Stimulated activated CD4-positive, alpha-beta T cell treated with anti-CD3 and anti-CD28 coated beads, Interleukin-12 subunit alpha, Interleukin-12 subunit beta, amount 100 ng/mL, for 48 hours (primary cell): ENCODE measurements at regions not wholly inside any gene's neighbourhood (a gene's known extent, or its start where the extent isn't known, plus 50 kb on each side); places are given as distances from the start of the nearest gene placed in this dataset.

Experiments
- DNase-seq, 3 donors: peaks; one replicate each; pipeline ENCODE4 v3.0.0-alpha.2; 2020; ENCODE audit warnings: low read depth in 2 of 3, low spot score in 1 of 3

- DNase-seq = peak in 1 of 3 donors; percentile 11
Observed at GRCh38 chr13:53200498-53201453, 172.2 kb downstream of the OLFM4 start.

GRCh38 chr13:53201454-53202225 is 173.0 kb downstream of the OLFM4 start:
- no peak for DNase-seq

DNA sequence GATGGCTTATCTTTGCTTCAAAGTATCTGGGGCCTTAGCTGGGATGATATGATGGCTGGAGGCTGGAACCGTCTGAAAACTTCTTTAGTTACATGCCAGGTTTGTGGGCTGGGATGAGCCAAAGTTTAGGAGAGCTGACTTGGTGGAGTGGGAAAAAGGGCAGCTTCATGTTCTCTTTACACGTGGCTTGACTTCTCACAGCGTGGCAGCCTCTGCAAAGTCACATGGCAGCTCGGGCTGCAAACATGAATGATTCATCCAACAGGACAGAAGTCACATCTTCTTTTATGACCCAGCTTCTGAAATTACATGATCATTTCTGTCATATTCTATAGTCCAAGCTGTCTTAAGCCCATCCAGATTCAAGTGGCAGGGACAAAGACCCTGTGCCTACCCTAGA is 176.0 kb downstream of the OLFM4 start:
- no peak for DNase-seq

DNA sequence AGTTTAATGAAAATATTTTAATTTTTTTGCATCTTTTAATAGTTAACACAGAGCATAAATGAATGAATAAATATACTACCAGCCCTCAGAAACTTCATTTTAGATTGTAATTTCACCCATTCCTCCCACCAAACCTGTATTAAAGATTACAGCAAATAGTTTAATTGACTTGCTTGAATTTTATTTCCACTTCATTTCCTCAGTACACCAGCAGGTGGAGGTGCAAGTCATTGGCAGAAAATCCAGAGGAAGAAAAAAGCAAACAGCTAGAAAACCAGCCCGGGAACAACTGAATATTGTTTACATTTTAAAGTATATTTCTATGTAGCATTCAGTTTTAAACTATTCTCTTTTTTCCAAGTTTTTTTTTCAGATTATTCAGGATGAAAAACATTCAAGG is 177.8 kb downstream of the OLFM4 start:
- no peak for DNase-seq

- no peak for DNase-seq
Observed at GRCh38 chr13:53207556-53207955, 178.9 kb downstream of the OLFM4 start.

DNA sequence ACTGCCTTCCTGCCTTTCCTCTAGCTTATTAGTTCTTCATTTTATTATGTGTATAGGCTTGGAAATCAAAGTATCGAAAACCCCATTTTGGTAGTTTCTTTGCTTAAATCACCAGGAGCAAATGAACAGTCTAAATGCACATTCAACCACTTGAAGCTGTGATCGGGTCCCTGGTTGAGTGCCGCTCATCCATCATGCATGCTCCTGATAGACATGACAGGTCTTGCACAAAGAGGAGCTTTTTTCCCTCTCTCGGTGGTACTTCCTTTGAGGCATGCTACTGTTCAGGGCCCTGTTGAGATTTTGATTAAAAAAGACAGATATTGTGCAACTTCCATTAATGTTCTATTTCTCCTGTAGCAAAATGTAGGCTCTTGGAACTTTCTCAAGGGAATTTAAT is 185.8 kb downstream of the OLFM4 start:
- DNase-seq = no peak

- no peak for DNase-seq
Observed at GRCh38 chr13:53215563-53215962, 186.9 kb downstream of the OLFM4 start.

DNA sequence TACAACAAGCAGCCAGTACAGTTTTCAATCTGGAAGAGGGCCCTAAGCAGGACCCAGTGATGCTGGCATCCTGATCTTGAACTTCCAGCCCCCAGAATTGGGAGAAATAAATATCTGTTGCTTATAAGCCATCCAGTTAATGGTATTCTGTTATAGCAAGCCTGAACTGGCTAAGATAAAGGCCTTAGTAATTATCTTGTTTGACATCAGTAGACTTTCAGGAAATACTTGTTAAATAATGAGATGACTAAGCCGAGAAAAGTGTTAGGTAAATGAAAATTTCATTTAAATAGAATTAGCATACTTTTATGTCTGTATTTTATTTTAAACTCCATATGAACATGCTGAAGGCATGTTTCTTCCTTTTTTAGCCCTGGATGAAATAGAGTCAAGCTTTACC is 188.2 kb downstream of the OLFM4 start:
- DNase-seq = no peak

DNA sequence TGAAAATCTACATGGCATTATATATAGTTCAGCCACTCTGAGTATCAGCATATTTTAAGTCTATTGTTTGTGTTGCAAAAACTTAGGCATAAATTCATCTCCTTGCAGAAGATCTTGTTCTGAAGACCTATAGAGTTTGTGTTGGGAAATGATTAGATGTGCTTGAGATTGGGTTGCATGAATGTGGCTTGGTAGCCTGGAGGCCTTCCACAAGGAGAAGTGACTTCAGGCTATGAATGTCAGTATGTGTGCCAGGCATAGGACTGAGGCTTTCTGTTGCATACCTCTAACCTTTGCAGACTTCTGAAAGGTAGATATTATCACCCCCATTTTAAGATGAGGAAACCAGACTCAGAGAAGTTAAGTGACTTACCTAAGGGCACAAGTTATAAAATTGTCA is 188.6 kb downstream of the OLFM4 start:
- no peak for DNase-seq

DNA sequence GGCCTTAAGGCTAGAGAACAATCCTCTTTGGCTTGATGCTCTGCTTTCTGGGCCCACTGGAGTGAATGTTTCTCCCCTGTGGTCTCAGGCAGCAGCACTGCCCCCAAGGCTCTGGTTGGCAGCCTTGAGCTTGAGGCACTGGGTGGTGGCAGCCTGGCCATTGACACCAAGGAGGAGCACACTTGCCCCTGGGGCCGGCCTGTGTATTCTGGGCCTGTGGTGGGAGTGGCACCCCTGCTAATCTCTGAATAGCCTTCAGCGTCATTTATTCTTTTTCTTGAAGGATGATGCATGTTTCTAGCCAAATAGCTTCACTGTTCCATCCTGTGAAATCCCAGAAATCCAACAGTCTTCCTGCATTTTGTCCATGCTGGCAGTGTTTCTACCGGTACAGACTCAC is 191.4 kb downstream of the OLFM4 start:
- no peak for DNase-seq

GRCh38 chr13:53237696-53238095 is 209.1 kb downstream of the OLFM4 start:
- no peak for DNase-seq

DNA sequence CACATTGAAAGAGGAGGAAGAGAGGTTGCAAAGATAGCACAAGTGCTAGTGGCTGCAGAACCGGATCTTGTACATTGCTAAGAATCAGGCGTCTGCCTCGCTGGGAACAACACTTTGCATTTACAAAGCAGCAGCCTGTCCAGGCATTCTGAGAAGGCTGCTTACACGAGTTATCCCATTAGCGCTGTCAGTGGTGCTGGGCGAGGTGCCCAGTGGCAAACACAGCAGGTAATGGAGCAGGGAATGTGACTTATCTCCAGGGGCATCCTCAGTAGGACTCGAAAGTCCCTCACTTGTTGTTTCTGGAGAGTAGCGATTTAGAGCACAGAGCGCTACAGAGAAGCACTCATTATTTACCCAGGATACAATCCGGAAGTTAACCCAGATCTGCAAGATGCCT is 209.6 kb downstream of the OLFM4 start:
- DNase-seq = no peak

DNA sequence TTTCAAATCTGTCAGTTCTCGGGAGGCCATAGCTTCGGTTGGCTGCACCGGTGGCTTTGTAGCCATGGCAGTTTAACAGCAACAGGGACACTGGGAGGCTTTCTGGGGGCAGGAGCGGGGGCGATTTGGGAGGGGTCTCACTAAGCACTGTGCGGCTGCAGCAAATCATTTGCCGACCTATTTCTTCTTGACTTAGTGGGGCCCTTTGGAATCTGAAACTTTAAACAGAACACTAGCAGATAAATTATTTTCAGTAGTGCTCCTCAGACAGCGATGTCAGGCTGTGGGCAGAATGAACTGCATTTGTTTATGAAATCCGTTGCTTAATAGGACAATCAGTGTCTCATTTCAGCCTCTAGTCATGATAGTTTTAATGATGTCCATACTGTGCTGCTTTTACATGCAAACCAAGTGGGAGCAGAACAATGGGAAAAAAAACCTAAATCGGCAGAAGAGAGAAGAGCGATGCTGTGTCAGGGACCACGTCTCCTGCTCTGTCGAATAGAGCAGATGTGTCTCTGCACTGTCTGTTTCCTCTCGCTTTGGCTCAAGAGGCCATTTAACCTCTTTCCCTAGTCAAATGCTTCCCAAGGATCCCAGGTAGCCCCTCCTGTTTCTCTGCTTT is 211.9 kb downstream of the OLFM4 start:
- DNase-seq = no peak

- DNase-seq = no peak
Observed at GRCh38 chr13:53241891-53242348, 213.3 kb downstream of the OLFM4 start.

DNA sequence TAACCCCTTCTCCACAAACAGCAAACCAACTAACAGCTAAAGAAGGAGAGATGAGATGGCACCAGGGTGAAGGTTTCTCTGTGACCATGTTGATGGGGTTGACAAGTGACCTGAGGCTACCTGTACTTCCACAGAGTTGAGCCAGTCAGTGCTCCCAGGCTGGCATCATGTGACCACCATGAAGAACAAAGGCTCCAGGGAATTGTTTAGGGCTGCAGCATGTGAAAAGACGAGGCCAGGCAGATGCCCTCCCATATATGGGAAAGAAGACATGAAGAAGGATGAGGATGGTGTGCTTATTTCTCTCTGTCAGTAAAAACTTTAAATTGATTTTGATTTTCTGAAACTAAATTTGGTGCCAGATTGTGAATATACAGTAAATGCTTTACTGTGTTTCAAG is 220.6 kb downstream of the OLFM4 start:
- DNase-seq = no peak

DNA sequence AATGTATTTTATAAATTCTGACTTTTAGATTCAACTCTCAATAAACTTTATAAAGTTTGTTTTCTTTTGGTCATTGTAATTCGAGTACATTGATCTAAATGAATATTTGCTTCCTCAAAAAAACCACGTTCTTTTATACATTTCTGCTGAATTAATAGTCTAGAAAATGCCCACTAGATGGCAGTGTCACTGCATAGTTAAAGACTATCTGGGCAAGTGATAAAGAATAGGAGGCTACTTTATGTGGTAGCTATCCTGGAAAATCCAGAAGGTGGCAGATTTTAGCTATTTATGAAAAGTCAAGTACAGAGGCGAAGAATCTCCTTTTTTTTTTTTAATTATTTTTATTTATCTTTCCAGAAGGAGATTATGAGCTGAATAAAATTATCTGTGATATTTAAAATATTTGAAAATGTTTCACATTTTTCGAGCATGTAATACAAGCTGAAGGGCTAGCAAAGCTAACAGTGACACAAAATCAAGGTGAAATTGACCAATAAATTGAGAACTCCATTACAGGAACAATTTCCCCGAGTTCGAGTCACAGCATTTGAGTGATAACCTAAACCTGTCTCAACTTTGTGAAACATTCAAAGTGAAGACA is 221.8 kb downstream of the OLFM4 start:
- DNase-seq = peak in 1 of 3 donors; percentile 48

GRCh38 chr13:53250977-53251376 is 222.4 kb downstream of the OLFM4 start:
- DNase-seq = no peak

DNA sequence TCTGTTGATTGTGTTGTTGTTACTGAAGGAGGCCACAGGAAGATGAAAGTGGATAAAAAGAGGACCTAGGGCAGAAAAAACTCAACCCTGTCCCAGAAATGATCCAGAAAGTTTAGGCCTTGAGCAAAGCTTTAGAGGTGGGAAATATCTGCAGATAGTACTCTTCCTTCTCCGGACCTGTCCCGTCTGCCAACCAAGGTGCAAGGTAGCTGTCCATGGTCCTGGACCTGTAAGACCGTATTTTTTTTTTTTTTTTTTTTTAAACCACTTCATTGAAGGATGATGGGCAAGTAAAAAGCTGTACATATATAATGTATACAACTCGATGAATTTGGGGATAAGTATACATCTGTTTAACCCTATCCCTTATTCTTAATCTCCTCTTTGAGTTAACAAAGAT is 225.9 kb downstream of the OLFM4 start:
- DNase-seq = no peak

- DNase-seq = no peak
Observed at GRCh38 chr13:53255795-53256194, 227.2 kb downstream of the OLFM4 start.

GRCh38 chr13:53260594-53260993 is 232.0 kb downstream of the OLFM4 start:
- no peak for DNase-seq

DNA sequence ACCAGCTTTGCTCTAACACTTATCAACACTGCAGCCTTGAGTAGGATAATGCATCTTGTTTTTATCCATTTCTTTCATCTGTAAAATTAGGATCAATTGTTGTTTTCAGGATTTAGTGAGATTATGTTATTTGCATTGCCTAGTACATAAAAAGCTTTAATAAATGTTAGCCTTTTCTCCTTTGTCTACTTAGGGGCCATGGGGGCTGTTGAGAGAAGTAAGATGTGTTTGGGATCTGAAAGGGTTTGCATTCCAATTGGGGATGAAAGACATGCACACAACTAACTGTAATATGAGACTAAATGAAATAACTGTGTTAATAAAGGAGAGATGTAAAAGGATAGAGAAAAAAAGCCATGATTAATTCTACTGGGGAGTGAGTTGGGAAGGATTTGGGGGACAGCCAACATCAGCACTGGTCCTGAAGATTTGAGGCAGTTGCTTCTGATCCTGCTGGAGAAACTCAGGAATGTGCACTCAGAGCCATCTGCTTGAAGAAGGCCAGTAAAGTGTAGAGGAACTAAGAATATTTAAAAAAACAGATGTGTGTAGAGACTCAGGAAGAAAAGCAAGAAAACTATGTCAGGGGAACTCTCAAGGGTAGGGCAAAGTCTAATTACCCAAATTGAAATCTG is 236.3 kb downstream of the OLFM4 start:
- no peak for DNase-seq
